ENCODE measurements at regions not wholly inside any gene's neighbourhood (a gene's known extent, or its start where the extent isn't known, plus 50 kb on each side); places are given as distances from the start of the nearest gene placed in this dataset.

DNA sequence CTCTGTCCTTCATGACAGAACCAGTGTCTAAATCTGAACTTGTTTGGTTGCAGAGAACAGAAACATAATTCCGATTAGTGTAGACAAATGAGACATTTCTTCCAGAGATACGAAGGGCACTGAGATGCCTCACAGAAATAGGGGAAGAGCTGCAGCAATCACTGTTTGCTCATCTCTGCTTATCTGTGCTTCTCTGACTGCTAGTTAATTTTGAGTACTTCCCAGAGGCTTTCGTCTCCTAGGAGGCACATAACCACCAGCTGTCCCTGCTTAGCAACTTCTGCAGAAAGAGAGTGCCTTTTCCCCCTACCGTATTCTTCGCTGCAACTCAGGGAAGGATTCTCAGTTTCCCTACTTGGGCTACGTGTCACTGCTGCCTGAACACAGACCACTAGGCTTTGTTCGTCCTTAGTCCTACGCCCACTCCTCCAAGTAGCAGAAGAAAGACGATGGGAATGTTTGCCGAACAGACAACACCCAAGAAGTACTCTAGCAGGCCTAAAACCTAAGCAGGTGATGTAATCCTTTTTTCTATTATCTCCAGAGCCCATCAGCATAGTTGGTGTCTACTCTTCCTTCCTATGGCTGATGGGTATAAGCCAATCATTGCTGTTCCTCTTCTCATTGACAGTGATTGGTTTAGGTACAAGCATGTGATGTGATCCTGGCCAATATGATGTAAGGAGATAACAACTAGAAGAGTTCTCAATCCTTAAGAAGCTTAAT is 63.6 kb downstream of the TNP1 start:
- Histone ChIP-seq H3K79me2 (ENCODE audit: insufficient read depth, low read length) (no peaks in the 10 kb centered on the region), H3K9ac (ENCODE audit: insufficient read depth, low read depth, low read length) (no peak overlapping the region), H3K4me2 (ENCODE audit: low read depth, low read length) (no peak overlapping the region), H2AFZ (ENCODE audit: low read length) (no peak overlapping the region), H3K4me3 (replicated peaks in 1 of 3; ENCODE audit: insufficient read depth in 1 of 3, low read depth in 2 of 3, low read length in 3 of 3) (no peak overlapping the region), H3K4me1 (ENCODE audit: insufficient read depth, low read length) (no peaks in the 10 kb centered on the region), H3K27ac (ENCODE audit: extremely low read length, insufficient read depth, low read length) (no peak overlapping the region), H3K27me3 (ENCODE audit: control insufficient read depth in 1 of 2, insufficient read depth in 2 of 2, low read length in 2 of 2) (no peaks in the 10 kb centered on the region; a peak in 1 of 5 replicates), H4K20me1 (ENCODE audit: insufficient read depth, low read length) (no peaks in the 10 kb centered on the region), H3K36me3 (replicated peaks in 1 of 2; ENCODE audit: control insufficient read depth in 1 of 2, insufficient read depth in 2 of 2, low read length in 2 of 2) (no peaks in the 10 kb centered on the region), H3K9me3 (ENCODE audit: low read length) (no peaks in the 10 kb centered on the region)
- intact Hi-C loops (cut with micrococcal nuclease; ENCODE audit: unreplicated experiment) = no loop called here
- TF ChIP-seq ZNF772 (CRISPR knock-in tag; IDR thresholded peaks at IDR 0.05) (no peak), ATF7 (IDR thresholded peaks at IDR 0.05) (peak; percentile 27), ATF7 (CRISPR knock-in tag; IDR thresholded peaks at IDR 0.05) (no peak)
- 47% methylated on average over 10 of the region's 10 CpGs for WGBS (ENCODE audit: low lambda C conversion rate)
- POLR2A ChIA-PET = no interaction called here
- CTCF ChIA-PET (ENCODE audit: low intra/inter-chr PET ratio, low total read pairs) = no interaction called here
- ATAC-seq (no peak), DNase-seq (ENCODE audit: low spot score) (no peak), FAIRE-seq (no peak)
- in situ Hi-C loops (cut with HindIII; ENCODE audit: extremely low pct_ligation_motif_present, low pct_unique_long_range_greater_than_20kb) = no loop called here
- no TSS peak for BruUV-seq (replicated peaks)

DNA sequence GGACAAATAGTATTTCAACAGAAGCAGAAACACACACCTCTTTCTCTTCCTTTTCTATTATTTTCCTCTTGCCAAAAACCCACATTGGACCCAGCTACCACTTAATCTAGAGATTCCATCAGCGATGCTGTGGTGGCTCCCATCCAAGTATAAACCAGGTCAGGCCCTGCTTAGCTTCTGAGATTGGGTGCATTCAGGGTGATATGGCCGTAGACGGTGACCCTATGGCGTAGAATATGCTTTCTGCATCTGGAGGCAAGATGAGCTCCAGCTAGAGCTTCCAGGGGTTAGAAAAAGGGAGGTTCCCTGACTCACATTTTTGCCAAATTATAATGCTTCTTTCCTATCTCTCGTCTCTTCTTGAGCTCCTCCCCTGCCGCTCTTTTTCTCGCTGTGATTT is 66.5 kb downstream of the TNP1 start:
- Histone ChIP-seq H3K36me3 (replicated peaks in 1 of 2; ENCODE audit: control insufficient read depth in 1 of 2, insufficient read depth in 2 of 2, low read length in 2 of 2) (no peaks in the 10 kb centered on the region), H3K27ac (ENCODE audit: extremely low read length, insufficient read depth, low read length) (no peak overlapping the region), H3K27me3 (ENCODE audit: control insufficient read depth in 1 of 2, insufficient read depth in 2 of 2, low read length in 2 of 2) (peaks cover 0 to 7% of the 10 kb centered on the region in 2 experiments; a peak in 2 of 5 replicates), H3K4me1 (ENCODE audit: insufficient read depth, low read length) (no peaks in the 10 kb centered on the region), H2AFZ (ENCODE audit: low read length) (no peak overlapping the region), H3K4me2 (ENCODE audit: low read depth, low read length) (no peak overlapping the region), H4K20me1 (ENCODE audit: insufficient read depth, low read length) (no peaks in the 10 kb centered on the region), H3K9ac (ENCODE audit: insufficient read depth, low read depth, low read length) (no peak overlapping the region), H3K4me3 (replicated peaks in 1 of 3; ENCODE audit: insufficient read depth in 1 of 3, low read depth in 2 of 3, low read length in 3 of 3) (no peak overlapping the region), H3K79me2 (ENCODE audit: insufficient read depth, low read length) (no peaks in the 10 kb centered on the region), H3K9me3 (ENCODE audit: low read length) (no peaks in the 10 kb centered on the region)
- CTCF ChIA-PET (ENCODE audit: low intra/inter-chr PET ratio, low total read pairs) = no interaction called here
- no TSS peak for BruUV-seq (replicated peaks)
- in situ Hi-C loops (cut with HindIII; ENCODE audit: extremely low pct_ligation_motif_present, low pct_unique_long_range_greater_than_20kb) = no loop called here
- FAIRE-seq (no peak), DNase-seq (ENCODE audit: low spot score) (no peak), ATAC-seq (no peak)
- no peak for TF ChIP-seq MNT (IDR thresholded peaks at IDR 0.05)
- no peak for TF ChIP-seq TRIM24 (CRISPR knock-in tag; IDR thresholded peaks at IDR 0.05)
- intact Hi-C loops (cut with micrococcal nuclease; ENCODE audit: unreplicated experiment) = no loop called here
- POLR2A ChIA-PET = no interaction called here
- 30% methylated on average over 7 of the region's 7 CpGs for WGBS (ENCODE audit: low lambda C conversion rate)

Measured in HepG2 (cell line).